Stimulated activated naive CD8-positive, alpha-beta T cell treated with anti-CD3 and anti-CD28 coated beads, Interleukin-15, Interleukin-2, amounts not matched to agents 100 ng/mL and 50 ng/mL, for 24 hours (primary cell): ENCODE measurements at regions not wholly inside any gene's neighbourhood (a gene's known extent, or its start where the extent isn't known, plus 50 kb on each side); places are given as distances from the start of the nearest gene placed in this dataset.

Experiments used
- H3K27ac Mint-ChIP-seq: one replicate; pipeline ENCODE4 v1.8.0; 2021; ENCODE audit warnings: mild to moderate bottlenecking, mixed read lengths
- H3K27me3 Mint-ChIP-seq: one replicate; pipeline ENCODE4 v1.8.0; 2021; ENCODE audit warnings: mixed read lengths
- H3K36me3 Mint-ChIP-seq: one replicate; pipeline ENCODE4 v1.8.0; 2021; ENCODE audit warnings: low read depth, mixed read lengths
- H3K4me1 Mint-ChIP-seq: one replicate; pipeline ENCODE4 v1.8.0; 2021; ENCODE audit warnings: low read depth, mixed read lengths
- H3K4me3 Mint-ChIP-seq: one replicate; pipeline ENCODE4 v1.8.0; 2021; ENCODE audit warnings: mild to moderate bottlenecking, mixed read lengths
- H3K9me3 Mint-ChIP-seq: one replicate; pipeline ENCODE4 v1.8.0; 2021; ENCODE audit warnings: mixed read lengths

DNA sequence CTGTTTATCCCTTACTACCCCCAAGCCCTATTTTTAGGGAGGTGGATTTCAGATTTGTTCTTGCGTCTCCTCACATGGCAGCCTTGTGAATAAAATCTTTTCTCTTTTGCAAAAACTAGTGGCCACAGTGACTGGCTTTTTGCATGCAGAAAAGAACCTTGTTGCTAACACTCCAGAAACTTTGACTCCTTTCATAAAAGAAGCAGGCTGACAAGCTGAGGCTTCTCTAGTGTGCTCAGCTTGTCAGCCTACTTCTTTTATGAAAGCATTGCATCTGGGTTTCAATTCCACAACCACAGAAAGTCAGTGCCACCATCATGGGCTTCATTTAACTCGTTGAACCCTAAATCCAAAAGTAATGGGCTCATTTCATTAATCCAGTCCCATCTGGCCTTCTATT, 761.0 kb upstream of the COBL start:
- Mint-ChIP-seq H3K4me1 (no peaks in the 10 kb centered on the region), H3K36me3 (no peaks in the 10 kb centered on the region)

DNA sequence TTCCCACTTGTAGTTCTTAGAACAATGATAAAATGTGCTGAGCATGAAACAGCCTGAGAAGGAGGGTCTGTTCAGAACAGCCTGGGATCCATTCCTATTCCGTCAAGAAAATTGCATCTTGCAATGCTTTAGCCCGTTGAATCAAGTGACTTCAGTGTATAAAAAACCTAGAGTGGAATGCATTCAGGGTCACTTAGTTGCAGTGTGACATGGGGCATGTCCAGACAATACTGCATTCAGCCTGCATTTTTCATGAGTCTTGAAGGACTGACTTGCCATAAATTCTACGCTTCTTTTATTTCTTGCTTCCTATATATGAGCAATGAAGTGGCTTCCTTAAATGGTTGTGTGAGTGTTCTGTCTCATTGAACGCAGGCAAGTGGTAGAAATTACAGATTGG, 758.3 kb upstream of the COBL start:
- Mint-ChIP-seq H3K27ac (no peak overlapping the region), H3K27me3 (no peaks in the 10 kb centered on the region), H3K9me3 (peaks cover 10% of the 10 kb centered on the region), H3K4me3 (no peak overlapping the region), H3K36me3 (no peaks in the 10 kb centered on the region), H3K4me1 (no peaks in the 10 kb centered on the region)

More for the DNA sequence above, 761.0 kb upstream of the COBL start:
- Mint-ChIP-seq H3K27me3 (no peaks in the 10 kb centered on the region), H3K27ac (no peak overlapping the region), H3K9me3 (peaks cover 13% of the 10 kb centered on the region), H3K4me3 (no peak overlapping the region)

DNA sequence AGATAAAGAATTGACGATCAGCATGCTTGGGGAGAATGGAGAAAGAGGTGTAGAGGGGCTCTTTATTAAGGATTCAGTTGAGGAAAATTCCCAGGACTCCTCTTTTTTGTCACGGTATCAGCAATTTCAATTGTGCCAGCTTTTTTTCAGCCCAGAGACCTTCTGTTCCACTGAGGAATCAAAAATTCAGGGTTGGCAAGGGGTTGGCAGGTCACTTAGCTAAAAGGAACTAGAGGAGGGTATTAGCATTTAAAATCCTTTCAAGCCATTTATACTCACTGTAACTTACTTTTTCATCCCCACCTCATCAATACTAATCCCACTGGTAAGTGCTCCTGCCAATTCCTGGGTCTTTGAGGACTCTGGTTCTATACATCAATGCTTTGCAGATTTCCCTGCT, 757.5 kb upstream of the COBL start:
- Mint-ChIP-seq H3K9me3 (peaks cover 8% of the 10 kb centered on the region), H3K4me3 (no peak overlapping the region), H3K27ac (no peak overlapping the region)

GRCh38 chr7:52071744-52072143, 755.1 kb upstream of the COBL start:
- H3K9me3 Mint-ChIP-seq = peaks cover 8% of the 10 kb centered on the region
- no peaks in the 10 kb centered on the region for H3K36me3 Mint-ChIP-seq
- H3K27ac Mint-ChIP-seq = no peak overlapping the region
- H3K4me3 Mint-ChIP-seq = no peak overlapping the region
- H3K4me1 Mint-ChIP-seq = no peaks in the 10 kb centered on the region
- no peaks in the 10 kb centered on the region for H3K27me3 Mint-ChIP-seq

More for the DNA sequence above, 757.5 kb upstream of the COBL start:
- no peaks in the 10 kb centered on the region for H3K36me3 Mint-ChIP-seq
- no peaks in the 10 kb centered on the region for H3K27me3 Mint-ChIP-seq
- no peaks in the 10 kb centered on the region for H3K4me1 Mint-ChIP-seq

- H3K9me3 Mint-ChIP-seq = peaks cover 18% of the 10 kb centered on the region
- no peaks in the 10 kb centered on the region for H3K36me3 Mint-ChIP-seq
- H3K27me3 Mint-ChIP-seq = no peaks in the 10 kb centered on the region
- no peaks in the 10 kb centered on the region for H3K4me1 Mint-ChIP-seq
- no peak overlapping the region for H3K27ac Mint-ChIP-seq
- H3K4me3 Mint-ChIP-seq = no peak overlapping the region
These were observed 747.9 kb upstream of the COBL start for GRCh38 chr7:52064493-52064892.

DNA sequence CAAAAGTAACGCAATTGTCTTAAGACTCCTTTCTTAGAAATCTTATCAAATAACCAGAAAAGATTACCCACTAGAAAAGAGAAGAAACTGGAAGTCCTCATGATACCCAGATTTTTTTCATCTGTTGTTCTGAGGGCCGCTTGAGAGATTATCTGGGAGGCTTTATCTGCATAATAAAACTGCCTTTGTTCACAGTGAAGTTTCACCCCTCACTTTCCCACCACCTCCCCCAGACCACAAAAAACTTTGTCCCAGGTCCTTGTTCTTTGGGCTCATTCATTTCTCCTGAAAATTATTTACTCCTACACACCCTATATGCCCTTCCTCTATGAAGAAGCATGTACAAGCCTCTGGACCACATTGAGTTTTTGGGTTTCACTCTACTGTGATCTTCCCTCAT, 745.1 kb upstream of the COBL start:
- Mint-ChIP-seq H3K4me3 (no peak overlapping the region), H3K27ac (no peak overlapping the region), H3K4me1 (no peaks in the 10 kb centered on the region), H3K27me3 (no peaks in the 10 kb centered on the region), H3K9me3 (peaks cover 17% of the 10 kb centered on the region), H3K36me3 (no peaks in the 10 kb centered on the region)

- Mint-ChIP-seq H3K4me1 (no peaks in the 10 kb centered on the region), H3K4me3 (no peak overlapping the region), H3K9me3 (peaks cover 12% of the 10 kb centered on the region), H3K36me3 (no peaks in the 10 kb centered on the region), H3K27ac (no peak overlapping the region), H3K27me3 (no peaks in the 10 kb centered on the region)
These were observed 736.9 kb upstream of the COBL start for GRCh38 chr7:52053525-52053924.

DNA sequence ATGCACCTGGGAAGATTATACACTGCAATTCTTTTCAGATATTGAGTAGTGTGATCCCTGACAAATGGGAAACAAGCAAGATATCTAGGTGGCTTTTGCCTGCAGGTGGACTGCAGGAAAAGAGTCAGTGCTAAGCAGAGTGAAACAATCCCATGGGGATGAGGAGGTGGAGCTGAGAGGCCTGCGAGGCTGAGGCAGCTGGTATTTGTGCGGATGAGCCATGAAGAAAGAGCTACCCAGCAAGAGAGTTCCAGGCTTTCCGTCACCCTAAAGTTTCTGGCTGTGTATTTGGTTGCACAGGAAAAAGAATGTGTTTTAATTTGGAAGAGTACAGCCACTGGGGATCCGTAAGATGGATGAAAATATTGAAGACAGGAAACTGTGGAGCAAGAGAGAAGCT, 714.1 kb upstream of the COBL start:
- Mint-ChIP-seq H3K27me3 (no peaks in the 10 kb centered on the region), H3K36me3 (no peaks in the 10 kb centered on the region), H3K27ac (no peak overlapping the region), H3K4me3 (no peak overlapping the region), H3K9me3 (peaks cover 8% of the 10 kb centered on the region), H3K4me1 (no peaks in the 10 kb centered on the region)

GRCh38 chr7:52026140-52026539, 709.5 kb upstream of the COBL start:
- Mint-ChIP-seq H3K9me3 (peaks cover 5% of the 10 kb centered on the region), H3K4me3 (no peak overlapping the region), H3K36me3 (no peaks in the 10 kb centered on the region), H3K4me1 (no peaks in the 10 kb centered on the region), H3K27me3 (no peaks in the 10 kb centered on the region), H3K27ac (no peak overlapping the region)

DNA sequence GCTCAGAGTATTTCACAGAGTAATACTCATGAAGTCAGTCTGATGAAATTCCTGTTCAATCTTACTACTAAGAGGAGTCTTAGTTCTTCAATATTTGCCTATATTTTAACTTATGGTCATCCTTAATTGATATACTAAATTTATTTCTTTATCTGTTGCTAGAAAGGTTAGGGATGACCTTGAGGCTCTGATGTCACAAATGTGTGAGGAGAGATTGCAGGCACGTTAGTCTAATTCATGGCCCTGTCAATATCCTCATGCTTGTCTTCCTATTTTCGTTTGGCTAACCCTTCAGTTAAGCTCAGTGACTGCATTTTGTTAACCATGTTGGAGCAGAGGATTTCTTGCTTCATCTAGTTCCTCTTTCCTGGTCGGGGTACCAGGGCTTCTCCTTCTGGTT, 704.7 kb upstream of the COBL start:
- Mint-ChIP-seq H3K4me3 (no peak overlapping the region), H3K27me3 (no peaks in the 10 kb centered on the region), H3K9me3 (no peaks in the 10 kb centered on the region), H3K36me3 (no peaks in the 10 kb centered on the region), H3K4me1 (no peaks in the 10 kb centered on the region), H3K27ac (no peak overlapping the region)

- H3K4me3 Mint-ChIP-seq = no peak overlapping the region
- H3K27ac Mint-ChIP-seq = no peak overlapping the region
- no peaks in the 10 kb centered on the region for H3K27me3 Mint-ChIP-seq
- no peaks in the 10 kb centered on the region for H3K4me1 Mint-ChIP-seq
- H3K36me3 Mint-ChIP-seq = no peaks in the 10 kb centered on the region
- H3K9me3 Mint-ChIP-seq = no peaks in the 10 kb centered on the region
These were observed 702.1 kb upstream of the COBL start for GRCh38 chr7:52018680-52019054.

DNA sequence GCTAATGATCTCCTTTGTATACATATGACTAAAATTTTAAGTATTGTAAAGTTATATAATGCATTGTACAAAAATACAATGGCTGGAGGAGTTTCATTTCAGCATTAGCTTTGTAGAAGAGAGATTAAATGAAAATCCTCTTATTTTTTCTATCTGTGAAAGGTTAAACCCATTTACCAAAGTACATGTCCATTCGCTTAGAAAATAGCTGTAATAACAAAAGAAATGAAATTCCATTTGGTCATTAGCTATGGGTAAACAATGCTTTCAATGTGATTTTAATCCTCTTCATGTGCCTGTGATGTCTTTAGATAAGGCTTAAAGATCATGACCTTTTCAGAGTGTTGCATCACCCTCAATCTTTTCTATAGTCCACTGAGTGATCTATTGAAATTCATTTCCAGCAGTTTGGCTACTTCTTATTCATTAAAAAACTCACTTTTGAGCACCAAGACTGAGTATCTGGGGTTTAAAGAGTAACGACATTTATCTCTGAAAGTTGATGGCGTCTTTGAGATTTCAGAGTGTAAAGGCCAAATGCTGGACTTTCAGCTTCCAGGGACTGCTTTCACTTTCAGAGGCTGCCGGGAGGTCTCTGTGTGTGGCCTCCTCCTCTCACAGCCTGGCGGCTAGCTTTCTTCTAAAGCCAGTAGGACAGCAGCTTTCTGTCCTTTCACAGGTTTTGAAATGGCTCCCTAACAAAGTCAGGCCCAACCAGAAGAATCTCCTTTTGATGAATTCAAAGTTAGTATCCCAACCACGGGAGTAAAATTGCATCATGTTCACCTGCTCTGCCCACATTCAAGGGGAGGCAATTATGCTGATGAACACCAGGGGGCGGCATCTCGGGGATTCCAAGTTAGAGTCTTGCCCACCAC, 701.4 kb upstream of the COBL start:
- Mint-ChIP-seq H3K4me1 (no peaks in the 10 kb centered on the region), H3K4me3 (no peak overlapping the region), H3K9me3 (no peaks in the 10 kb centered on the region), H3K27ac (no peak overlapping the region), H3K27me3 (no peaks in the 10 kb centered on the region), H3K36me3 (no peaks in the 10 kb centered on the region)

DNA sequence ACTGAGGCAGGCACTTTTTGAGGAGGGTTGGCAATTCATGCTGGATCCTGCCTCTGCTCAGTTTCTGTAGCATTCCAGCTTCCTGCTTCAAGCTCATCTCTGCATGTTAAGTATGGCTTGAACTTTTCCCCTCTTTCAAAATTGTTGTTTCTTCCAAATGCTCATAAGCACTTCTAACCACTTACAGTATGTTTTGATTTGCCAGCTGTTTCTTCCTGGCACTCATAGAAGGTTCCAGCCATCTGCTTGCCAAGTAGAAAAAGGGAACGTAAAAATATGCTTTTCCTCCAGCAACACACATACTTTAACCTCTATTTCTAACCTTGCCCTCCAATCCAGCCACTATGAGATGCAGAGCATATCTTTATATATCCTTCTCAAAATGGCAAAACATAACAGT, 692.6 kb upstream of the COBL start:
- no peak overlapping the region for H3K27ac Mint-ChIP-seq
- no peak overlapping the region for H3K4me3 Mint-ChIP-seq
- H3K4me1 Mint-ChIP-seq = no peaks in the 10 kb centered on the region
- H3K27me3 Mint-ChIP-seq = no peaks in the 10 kb centered on the region
- H3K36me3 Mint-ChIP-seq = no peaks in the 10 kb centered on the region
- peaks cover 15% of the 10 kb centered on the region for H3K9me3 Mint-ChIP-seq

GRCh38 chr7:52006674-52007073, 690.1 kb upstream of the COBL start:
- Mint-ChIP-seq H3K4me1 (no peaks in the 10 kb centered on the region), H3K27ac (no peak overlapping the region), H3K9me3 (peaks cover 33% of the 10 kb centered on the region), H3K27me3 (no peaks in the 10 kb centered on the region), H3K4me3 (no peak overlapping the region), H3K36me3 (no peaks in the 10 kb centered on the region)

- H3K9me3 Mint-ChIP-seq = peaks cover 28% of the 10 kb centered on the region
- H3K36me3 Mint-ChIP-seq = no peaks in the 10 kb centered on the region
- H3K27ac Mint-ChIP-seq = no peak overlapping the region
- H3K4me3 Mint-ChIP-seq = no peak overlapping the region
- no peaks in the 10 kb centered on the region for H3K4me1 Mint-ChIP-seq
- no peaks in the 10 kb centered on the region for H3K27me3 Mint-ChIP-seq
These were observed 689.0 kb upstream of the COBL start for GRCh38 chr7:52005613-52006012.

- Mint-ChIP-seq H3K36me3 (no peaks in the 10 kb centered on the region), H3K4me3 (no peak overlapping the region), H3K4me1 (no peaks in the 10 kb centered on the region), H3K27ac (no peak overlapping the region), H3K9me3 (peaks cover 21% of the 10 kb centered on the region), H3K27me3 (no peaks in the 10 kb centered on the region)
These were observed 679.1 kb upstream of the COBL start for GRCh38 chr7:51995596-51996179.
